ENCODE measurements at regions not wholly inside any gene's neighbourhood (a gene's known extent, or its start where the extent isn't known, plus 50 kb on each side); places are given as distances from the start of the nearest gene placed in this dataset.

DNA sequence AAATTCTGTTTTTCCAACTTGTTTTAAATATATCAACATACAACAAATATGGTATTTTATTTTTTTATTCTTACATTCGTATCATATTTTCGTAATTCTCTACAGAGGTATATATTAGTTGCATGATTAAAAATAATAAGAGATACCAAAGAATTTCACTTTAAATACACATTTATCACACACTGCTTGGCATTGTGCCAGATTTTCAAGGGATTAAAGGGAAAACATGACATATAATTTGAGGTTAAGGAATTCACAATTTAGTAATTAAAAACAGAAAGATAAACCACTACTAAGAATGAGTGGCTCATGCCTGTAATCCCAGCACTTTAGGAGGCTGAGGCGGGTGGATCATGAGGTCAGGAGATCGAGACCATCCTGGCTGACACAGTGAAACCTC, 484.7 kb upstream of the SORCS1 start:
- DNase-seq, result no peak

DNA sequence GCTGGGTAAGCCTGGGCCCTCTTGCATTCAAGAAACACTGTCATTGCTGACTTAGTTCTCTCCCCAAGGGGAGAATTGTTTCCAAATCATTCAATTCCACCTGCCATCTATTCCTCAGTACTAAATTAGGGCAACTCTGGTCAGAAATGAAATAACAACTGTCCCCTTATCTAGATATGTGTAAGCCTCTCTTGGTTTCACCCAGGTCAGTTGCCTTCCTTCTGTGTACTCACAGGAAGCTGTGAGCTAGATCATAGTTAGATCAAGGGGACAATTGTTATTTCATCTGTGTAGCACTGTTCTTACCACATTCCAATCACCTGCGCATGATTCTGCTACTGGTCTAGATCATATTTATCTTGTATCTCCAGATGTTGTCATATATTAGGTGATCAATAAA, 483.0 kb upstream of the SORCS1 start:
- no peak for DNase-seq

DNA sequence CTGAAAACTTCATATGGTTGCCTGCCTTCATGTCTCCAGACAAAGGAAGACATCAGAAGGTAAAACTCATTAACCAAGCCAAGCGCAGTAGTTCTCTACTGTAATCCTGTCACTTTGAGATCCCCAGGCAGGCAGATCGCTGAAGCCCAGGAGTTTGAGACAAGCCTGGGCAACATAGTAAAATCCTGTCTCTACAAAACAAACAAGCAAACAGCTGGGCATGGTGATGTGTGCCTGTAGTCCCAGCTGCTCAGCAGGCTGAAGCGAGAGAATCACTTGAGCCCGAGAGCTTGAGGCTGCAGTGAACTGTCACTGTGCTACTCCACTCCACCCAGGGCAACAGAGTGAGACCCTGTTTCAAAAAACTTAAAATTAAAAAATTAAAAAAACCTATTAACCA, 467.4 kb upstream of the SORCS1 start:
- DNase-seq, result no peak

DNA sequence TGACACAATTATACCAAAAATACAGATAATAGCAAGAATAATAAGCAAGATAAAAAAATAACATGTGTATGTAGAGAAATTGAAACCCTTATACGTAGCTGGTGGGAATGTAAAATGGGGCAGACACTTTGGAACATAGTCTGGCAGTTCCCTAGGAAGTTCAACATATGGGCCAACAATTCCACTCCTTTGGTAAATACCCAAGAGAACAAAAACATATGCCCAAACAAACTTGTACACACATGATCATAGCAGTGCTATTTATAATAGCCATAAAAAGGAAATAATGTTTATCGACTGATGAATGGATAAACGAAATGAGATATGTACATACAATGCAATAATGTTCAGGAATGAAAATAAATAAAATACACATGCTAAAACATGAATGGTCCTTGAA, 462.4 kb upstream of the SORCS1 start:
- no peak for DNase-seq

DNA sequence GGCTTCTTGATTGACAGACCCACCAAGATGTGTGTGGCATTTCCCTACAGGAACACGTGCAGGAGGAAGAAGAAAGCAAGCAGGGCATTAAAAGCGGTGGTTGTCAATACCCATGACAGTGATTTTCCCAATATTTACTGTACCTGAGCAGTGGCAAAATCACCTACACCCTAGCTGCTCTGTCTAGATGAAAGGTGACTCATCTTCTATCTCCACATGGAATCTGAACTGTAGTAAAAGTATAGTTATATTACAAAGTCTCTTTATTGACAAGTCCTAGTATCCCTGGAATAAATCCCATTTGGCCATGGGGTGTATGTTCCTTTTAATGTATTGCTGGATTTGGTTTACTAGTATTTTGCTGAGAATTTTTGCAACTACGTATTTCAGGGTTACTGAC, 458.8 kb upstream of the SORCS1 start:
- DNase-seq, result no peak

DNA sequence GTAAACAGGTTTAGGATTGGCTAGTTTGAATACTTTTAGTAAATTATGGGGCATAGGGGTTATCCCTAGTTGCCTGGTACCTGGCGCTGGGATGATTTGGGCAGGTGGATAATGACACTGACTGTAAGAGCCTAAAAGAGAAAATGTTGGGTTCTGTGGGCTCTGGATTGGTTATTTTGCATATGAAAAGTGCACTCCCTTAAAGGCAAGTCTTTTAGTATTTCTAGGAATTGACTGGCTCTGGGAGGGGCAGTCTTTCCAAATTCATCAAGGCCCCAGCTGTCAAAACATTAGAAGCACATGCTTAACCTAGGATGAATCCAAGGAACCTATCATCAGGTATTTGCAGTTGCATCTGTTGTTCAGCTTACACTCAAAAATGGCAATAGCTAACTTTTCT, 454.6 kb upstream of the SORCS1 start:
- no peak for DNase-seq

DNA sequence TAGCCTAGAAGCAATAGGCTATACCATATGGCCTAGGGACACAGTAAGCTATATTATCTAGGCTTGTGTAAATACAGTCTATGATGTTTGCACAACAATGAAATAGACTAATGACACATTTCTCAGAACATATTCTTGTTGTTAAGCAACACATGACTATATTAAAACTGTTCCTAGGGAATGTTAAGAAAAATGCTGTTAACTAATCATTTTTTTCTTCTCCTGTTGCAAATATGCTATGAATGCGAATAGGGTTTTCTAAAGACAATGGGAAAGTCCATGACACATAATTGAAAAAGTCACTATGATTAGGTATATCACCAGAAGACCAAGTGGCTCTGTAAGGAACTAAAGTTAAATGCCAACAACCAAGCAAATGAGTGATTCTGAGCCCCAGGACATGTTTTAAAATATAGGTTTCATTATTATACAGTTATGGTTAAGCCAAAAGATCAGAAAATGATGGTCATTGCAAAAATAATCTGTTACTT, 454.0 kb upstream of the SORCS1 start:
- no peak for DNase-seq

DNA sequence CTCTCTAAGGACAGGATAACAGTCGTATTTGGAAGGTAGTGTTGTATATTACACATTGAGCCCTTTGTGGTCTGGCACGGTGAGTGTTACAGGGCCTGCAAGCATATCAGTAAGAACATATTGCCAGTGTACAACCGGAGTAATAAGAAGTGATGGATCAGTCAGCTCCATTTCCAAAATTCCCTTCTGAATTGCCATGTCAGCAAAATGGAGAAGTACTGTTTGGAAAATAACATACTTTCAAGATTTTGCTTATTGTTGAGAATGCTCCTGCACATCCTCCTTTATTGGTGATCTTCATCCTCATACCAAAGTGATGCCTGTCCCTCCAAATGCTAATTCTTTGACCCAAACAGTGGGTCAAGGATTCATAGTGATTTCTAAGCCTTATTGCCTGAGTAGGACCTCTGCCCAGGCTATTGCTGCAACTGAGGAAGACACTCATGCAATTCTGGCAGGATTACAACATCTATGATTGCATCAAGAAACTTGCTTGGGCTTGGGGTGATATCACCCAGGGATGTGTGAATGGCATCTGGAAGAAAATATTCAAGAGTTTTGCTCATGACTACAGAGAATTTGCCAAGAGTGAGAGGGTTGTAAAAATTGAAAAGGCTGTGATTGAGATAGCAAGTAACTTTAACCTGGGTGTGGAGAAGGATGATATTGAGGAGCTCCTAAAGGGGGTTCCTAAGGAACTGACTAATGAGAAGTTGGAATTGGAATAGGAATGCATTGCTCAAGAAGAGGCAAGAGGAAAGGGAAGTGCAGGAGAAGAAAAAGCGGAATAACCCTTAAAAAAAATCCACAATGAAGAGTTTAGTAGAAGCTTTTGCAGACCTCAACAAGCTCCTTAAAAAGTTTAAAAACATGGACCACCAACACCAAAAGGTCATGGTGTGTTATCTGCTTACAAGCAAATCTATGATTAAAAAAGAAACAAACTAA, 452.2 kb upstream of the SORCS1 start:
- peak; percentile 1 for DNase-seq

DNA sequence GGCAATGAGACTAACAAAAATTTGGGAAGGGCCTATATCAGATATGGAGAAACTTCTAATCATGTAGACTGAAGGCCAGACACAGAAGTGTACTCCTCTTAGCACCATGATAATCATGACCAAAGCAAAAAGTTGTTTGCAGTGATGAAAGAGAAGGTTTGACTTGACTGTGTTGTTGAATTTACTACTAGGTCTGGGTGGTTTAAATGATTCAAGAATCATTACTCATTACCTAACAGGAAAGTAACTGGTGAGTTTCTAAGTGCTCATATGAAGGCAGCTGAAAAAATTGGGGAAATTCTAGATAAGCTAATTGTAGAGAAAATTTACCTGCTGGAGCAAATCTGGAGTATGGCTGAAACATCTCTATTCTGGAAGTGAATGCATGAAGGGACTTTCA, 451.5 kb upstream of the SORCS1 start:
- DNase-seq, result no peak

DNA sequence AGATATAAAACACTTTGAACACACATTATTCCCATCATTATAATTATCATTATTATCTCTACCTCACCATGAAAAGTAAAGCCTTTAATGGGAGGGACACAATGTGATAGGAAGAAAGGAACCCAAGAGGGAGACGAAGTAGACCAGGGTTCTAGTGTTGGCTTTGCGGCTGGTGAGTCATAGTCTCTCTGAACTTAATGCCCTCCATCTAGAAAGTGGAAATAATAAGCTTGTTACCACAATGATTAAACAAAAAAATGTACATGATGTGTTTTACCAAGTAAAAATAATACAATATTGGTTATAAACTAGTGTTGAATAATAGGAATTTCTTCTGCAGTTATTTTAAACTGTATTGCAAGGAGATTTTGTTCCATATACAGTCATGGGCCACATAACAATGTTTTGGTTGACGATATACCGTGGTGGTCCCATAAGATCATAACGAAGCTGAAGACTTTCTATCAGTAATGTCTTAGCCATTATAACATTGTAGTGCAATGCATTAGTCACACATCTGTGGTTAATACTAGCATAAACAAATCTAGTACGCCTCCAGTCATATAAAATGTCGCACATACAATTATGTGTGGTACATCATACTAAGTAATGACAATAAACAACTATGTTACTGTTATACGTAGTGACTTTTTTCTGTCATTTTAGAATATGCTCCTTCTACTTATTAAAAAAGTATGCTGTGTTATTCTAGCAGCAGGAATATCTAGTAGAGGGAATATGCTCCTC, 450.6 kb upstream of the SORCS1 start:
- DNase-seq, result no peak

DNA sequence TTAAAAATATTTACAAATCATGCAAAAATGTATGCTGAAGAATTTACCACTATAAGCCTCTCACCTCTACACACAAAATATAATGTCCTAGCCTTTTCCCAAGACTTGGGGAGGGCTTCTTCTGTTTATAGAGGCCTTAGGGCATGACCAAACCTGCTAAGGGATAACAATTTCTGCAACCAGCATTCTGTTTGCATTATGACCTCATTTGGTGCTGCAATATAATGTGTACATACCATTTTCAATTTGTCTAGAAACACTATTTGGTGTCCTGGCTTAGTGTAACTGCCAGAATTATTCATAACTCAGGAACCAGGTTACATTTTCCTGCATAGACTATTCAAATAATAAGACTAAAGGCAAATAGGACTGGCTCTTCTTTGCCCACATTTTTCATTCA, 446.6 kb upstream of the SORCS1 start:
- DNase-seq, result no peak

DNA sequence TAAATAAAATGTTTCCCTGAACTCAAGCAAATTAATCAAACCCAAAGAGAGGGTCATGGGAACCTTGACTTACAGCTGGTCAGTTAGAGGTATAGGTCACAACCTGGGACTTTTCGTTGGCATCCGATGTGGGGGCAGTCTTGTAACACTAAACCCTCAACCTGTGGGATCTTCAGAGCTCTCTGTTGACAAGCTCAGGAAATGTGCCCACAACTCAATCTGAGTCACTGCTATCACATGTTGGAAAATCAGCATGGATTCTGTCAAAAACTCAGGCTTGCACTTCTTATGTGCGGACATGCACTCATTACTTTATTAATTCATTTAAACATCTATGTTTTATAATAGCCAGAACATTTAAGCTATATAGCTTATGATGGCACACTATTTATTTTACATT, 424.6 kb upstream of the SORCS1 start:
- no peak for DNase-seq

DNA sequence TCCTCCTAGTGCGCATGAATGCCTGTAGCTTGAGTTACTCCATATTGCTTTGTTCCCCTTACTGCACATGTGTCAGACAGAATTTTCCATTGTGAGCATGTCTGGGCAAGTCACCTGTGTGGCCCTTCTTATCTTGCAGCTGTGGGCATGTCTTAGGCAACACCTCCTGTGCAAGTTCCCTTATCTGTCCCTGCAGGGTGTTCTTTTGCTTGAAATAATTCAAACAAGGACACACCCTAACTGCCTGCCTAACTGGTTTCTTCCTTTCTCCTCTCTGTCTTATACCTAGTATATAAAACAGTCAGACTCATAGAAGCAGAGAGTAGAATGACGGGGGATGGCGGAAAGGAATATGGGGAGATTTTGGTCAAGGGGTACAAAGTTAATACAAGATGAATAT, 421.1 kb upstream of the SORCS1 start:
- DNase-seq, result no peak

DNA sequence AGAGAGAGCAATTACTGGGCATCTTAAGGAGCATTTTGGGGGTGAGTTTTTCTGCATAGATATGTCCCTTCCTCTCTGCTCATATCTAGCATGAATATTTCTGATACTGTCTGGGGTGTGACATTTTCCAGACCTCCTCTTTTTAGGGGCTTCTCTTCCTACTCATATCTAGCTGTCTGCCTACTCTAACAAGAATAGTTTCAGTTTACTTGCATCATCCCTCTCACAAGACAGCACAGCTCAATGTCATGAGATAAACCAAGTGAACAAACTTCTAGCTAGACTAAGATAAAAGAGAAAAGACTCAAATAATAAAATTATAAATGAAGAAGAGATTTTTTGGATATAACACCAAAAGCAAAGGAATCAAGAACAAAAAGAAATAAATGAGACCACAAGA, 419.5 kb upstream of the SORCS1 start:
- no peak for DNase-seq

DNA sequence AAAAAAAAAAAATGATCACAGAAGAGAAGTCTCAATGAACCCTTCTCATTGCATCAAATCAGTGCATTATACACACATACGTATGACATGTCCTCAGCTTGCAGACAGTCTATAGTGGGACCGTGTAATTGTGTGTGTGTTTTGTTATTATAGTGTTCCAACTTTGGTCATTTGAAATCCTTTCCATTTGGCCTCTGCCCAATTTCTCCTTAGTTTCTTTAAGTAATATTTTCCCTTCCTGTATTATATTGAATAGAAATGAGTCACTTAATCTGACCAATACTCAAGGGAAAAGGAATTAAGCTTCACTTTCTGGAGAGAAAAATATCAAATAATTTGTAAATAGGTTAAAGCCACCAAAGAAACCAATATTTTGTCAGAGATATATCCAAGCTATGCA, 415.5 kb upstream of the SORCS1 start:
- no peak for DNase-seq

DNA sequence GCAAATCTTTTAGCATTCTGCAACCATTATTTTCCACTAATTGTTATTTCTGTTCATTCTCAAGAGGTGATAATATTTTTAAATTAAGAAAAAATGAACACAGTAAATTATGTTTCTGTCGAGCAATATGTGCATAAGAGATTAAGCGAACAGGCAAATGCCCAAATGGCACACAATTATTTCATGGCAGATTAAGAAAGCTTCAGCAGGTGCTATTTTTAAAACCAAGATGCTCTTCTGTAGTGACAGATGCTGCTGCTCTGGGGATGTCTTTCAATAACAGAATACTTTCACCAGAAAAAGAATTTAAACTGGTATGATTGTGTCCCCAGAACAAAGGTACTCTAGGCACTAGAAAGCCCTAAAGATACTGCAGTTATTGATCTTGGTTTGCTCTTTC, 412.7 kb upstream of the SORCS1 start:
- DNase-seq, result no peak

DNA sequence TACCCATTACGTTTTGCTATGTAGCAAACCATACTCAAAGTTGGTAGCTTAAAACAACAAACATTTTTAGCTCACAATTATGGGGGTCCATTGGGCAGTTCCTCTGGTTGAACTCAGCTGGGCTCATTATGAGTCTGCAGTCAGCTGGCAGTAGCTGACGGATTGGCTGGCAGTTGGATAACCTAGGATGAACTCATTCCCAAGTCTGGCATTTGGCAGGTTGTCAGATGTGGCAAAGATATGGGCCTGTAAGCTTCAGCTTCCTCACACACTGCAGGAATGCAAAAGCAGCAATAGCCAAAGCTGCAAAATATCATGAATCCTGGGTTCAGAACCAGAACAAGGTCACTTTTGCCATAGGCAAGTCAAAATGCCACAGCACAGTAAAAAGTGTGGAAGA, 412.2 kb upstream of the SORCS1 start:
- no peak for DNase-seq

DNA sequence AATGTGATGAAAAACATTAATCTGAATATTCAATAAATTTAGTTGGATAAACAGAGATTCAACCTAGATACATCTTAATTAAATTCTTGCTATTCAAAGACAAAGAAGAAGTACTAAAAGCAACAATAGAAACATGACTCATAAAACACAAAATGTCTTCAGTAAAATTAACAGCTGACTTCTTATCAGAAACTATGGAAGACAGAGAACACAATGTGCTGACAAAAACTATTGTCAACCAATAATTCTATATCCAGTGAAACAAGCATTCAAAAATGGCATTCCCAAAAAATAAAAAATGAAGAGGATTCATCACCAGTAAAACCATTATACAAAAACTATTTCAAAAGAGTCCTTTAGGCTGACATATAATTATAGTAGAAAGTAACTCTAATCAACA, 400.5 kb upstream of the SORCS1 start:
- DNase-seq, result no peak

DNA sequence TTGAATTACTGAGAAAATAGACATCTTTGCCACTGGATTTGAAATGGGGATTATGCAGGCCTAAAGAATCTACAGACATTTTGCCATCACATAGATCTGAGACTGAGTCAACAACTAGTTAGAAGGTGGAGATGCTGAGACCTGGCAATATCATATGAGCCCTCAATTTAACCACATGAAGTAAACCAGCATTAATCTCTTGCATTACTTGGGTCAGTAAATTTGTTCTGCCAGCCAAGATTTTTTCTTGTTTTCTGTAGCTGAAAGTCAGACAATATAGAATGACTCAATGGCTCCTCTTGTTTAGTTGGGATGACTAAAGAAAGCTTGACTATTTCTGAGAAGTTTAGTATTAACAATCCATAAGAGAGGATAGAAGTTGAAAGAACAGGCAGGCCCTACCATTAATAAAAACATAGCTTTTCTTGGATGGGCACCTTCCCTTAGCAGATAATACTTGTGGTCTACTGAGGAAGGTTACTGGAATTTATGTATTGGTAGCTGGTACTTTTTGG, 396.7 kb upstream of the SORCS1 start:
- no peak for DNase-seq

DNA sequence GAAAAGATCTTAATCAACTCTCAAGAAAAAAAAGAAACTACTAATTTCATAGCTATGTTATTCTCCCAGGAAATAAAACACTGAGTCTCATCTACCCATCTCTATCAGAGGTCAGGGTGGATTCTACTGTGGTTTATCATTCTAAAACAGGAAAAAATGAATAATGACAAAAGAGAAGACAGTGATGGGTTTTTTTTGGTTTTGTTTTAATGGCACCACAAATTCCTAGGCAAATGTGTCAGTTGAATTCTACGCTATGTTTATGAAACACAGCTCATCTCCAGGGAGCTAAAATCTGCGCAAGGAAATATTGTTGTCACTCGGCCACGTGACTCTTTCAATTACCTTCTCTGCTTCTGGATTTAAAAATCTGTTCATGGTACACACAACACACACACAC, 393.4 kb upstream of the SORCS1 start:
- DNase-seq, result no peak

DNA sequence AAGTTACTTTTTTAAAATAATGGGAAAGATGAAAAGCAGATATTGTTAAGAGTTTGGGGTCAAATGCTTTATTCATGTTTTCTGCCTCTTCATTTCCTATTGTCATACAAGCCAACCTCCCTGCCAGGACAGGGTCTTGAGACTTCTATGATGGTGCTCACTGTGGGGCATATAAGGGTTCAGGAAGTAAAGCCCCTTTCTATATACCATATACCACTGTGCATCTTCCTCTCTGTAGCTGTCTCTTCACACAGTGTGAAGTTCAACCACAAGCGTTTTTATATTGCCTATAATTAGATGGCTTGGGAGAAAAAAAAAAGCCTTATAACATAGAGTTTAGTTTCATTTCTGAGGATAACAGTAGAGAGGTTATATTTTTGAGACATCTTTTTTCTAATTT, 389.8 kb upstream of the SORCS1 start:
- no peak for DNase-seq

DNA sequence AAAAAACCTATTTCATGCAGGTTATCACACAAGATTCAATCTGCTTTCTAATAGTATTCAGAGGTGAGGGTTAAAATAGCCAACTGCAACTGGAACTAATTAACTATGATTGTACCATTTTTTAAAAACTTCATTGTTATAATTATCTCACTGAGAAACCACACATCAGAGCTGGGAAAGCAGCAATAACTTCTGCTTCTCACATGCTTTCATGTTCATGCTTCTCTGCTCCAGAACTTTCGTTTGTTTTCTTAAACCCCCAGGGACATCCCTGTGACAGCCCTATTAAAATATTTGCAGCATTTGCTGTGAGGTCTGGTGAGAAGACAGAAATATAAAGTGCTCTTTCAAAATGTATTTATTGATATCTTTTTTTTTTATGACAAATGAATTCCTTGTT, 389.0 kb upstream of the SORCS1 start:
- DNase-seq, result no peak

DNA sequence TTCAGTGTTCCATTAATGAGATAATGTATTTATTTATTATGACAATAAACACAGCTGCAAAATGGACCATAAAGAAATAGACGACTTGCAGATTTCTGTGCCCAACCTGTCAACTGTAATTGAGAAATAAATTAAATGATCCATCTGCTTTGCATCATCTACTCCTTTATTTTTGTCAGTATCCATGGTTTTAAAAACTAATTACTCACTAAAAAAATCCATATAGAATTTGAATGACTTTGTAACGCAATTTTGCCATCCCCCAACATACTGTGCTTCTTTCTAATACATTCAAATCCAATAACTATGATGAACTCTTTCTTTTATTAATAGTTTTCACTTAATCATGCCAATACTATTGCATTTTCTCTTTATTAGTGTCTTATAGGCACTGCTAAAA, 388.5 kb upstream of the SORCS1 start:
- no peak for DNase-seq

DNA sequence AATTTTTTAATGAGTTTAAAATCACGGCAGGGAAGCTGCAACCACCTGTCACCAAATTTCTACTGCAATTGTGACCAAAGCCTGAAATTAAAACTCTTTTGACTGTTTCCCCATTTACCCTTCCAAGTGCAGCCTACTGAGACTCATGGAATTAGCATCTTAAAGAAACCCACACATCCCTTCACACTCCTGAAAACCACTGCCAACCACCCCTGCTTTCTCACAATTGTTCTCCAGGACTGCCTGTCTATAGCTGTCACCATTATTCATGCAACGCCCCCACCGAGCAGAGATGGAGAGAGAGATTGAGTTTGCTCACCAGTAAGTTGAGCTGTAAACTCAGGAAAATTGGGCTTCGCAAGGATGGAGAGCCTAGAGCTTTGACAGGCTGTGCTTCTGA, 383.8 kb upstream of the SORCS1 start:
- DNase-seq, result no peak
